Hematopoietic multipotent progenitor cell treated with erythropoietin and hydrocortisone succinate and interleukin-3 and kit ligand, for 15 days (in vitro differentiated cells): ENCODE measurements at regions not wholly inside any gene's neighbourhood (a gene's known extent, or its start where the extent isn't known, plus 50 kb on each side); places are given as distances from the start of the nearest gene placed in this dataset.
"Not testable (repeated sequence)": the region's sequence is repeated elsewhere in the genome, so short reads cannot be mapped to it uniquely, and the experiment has no call there.

ENCODE experiments used
- DNase-seq: peaks from one replicate; pipeline ENCODE4 v3.0.0-alpha.2; 2015; ENCODE audit warnings: low spot score

DNA sequence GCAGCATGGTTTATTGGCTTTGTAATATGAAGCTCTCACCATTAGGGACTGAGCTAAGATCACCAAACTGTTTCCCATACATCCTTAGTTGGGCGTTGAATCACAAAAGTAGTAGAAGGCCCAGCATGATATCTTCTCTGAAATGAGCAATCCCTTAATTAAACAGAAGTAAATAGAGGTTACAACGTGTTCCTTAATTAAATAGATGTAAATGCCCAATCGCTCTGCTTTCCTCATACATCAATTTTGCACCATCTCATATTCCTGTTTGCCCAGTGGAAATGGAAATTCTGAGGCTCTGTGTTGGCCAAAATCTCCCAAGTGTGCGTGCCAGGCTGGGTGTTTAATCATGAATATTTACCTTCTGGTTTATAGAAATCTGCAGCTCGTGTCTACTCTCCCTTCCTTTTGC, 107.4 kb upstream of the FOXB1 start:
- no peak for DNase-seq

DNA sequence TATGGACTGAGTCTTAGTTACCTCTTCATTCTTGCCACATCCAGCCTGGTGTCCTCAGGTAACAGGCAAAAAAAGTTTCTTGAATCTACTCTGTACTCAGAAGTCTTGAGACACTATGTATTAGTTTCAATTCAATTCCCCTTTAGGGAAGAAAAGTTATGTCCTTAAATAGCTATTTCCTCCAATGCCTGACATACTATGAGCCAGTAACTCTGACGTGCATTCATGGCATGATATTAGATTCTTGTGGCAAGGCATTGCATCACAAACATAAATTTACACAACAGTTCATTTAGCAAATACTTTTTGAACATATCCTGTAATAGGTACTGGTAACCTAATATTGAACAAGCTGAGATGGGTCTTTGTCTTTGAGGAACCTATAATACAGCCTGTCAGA, 109.3 kb upstream of the FOXB1 start:
- DNase-seq, result no peak

DNA sequence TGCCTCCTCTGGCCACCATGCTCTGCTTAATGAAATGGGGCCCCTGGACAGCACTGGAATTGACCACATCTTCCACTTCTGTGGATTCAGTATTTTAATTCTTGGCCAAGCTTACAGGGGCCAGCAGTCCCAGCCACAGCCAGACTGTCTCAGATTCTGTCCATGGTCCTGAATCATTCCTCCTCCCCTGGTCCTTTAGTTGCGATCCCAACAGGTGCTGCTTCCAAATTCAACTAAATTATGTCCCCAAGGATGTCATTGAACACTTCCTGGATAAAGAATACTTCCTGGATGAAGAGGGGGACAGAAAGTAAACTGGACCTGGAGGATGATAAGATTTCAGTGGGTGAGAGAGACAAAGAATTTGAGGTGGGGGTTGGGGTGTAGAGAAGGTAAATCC, 111.1 kb upstream of the FOXB1 start:
- DNase-seq, result no peak

DNA sequence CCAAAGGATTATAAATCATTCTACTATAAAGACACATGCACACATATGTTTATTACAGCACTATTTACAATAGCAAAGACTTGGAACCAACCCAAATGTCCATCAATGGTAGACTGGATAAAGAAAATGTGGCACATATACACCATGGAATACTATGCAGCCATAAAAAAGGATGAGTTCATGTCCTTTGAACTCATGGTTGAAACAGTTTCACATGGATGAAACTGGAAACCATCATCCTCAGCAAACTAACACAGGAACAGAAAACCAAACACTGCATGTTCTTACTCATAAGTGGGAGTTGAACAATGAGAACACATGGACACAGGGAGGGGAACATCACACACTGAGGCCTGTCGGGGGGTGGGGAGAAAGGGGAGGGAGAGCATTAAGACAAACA, 116.2 kb upstream of the FOXB1 start:
- not testable (repeated sequence) for DNase-seq

DNA sequence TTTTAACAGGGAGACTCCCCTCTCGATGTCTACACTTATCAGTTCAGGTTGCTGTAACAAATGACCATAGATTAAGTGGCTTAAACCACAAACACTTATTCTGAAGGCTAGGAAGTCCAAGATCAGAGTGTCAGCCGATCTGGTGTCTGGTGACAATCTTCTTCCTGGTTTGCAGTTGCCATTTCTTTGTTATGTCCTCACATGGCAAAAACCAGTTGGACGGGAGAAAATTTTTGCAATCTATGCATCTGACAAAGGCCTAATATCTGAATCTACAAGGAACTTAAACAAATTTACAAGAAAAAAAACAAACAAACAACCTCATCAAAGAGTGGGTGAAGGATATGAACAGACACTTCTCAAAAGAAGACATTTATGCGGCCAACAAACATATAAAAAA, 116.9 kb upstream of the FOXB1 start:
- no peak for DNase-seq

DNA sequence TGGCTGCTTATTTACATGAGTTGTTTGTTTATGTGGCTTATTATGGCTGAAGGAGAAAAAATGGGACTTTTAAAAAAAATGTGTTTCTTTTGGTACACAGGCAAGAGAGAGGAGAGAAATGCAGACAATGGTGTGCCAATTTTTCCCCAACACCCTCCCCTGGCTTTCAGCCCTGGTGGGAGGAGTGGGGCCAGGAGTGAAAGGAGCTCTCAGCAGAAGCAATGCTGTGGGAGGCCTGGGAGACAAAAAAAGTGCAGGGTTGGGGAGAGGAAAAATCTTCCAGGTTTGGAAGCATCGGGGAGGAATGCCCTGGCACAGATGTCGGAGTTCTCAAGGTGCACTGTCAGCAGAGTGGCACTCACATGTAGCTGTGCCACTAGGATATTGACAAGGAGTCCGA, 117.7 kb upstream of the FOXB1 start:
- no peak for DNase-seq

DNA sequence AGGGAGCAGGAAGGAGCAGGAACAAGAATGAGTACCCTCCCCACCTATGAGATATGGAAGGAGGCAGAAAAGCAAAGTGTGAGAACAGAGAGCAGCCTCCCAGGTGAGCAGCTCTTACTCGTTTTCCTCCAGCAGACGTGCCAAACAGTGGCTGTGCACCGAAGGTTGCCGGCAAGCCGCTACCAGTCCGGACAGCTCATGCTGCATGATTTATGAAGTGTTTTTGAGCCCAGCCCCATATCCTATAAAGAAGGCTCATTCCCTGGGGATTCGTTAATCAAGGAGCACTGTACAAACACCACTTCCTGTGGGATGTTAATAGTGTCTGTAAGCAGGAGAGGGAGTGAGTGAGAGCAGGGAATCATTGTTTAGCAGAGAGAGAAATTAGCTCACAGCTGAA, 118.3 kb upstream of the FOXB1 start:
- DNase-seq, result no peak

DNA sequence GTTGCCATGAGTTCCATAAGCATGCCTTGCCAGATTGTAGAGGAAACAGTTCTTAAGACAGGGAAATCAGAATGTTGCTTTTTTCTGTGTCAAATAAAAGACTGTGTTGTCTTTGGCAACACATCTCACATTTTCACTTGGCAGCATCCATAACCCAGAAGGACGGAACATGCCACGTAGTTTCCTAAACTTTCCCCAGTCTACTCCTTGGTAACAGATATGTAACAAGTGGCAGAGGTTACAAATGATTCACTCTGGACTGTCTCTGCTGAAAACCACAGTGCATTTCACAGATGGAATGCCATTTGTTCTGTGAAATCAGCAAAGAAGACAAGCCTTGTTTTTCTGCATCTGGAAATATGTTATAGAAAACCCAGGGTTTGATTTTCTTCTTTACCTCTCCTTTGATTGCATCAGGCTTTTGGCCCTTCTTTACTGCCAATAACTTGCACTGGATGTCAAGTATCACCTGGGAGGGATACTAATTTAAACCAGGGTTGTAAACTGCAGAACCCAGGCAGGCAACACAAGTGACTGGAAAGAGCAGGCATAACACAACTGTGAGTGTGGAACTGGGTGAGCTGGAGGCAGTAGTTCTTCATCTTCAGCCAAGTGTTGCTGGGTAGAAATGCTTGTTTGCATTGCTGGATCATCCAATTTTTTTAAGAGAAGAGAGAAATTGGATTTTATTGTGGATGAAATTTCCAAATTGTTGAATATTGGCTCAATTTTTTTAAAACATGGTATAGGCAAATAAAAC, 124.4 kb upstream of the FOXB1 start:
- no peak for DNase-seq

DNA sequence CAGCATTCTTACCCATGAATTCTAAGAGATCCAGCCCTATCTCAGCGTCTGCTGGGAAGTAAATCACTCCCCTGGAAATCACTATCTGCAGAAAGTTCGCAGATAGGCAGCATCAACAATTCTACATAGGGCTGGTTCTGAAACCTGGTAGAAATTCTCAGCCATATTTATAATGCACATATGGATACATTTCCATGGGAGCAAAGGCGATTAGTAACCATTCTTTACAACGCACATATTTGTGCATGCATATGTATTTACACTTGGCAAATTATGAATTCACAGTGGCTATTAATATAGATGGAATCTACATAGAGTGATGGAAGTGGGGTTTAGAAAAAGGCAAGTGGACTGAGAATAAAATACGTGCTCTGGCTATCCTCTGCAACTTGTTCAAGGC, 128.0 kb upstream of the FOXB1 start:
- DNase-seq, result no peak

DNA sequence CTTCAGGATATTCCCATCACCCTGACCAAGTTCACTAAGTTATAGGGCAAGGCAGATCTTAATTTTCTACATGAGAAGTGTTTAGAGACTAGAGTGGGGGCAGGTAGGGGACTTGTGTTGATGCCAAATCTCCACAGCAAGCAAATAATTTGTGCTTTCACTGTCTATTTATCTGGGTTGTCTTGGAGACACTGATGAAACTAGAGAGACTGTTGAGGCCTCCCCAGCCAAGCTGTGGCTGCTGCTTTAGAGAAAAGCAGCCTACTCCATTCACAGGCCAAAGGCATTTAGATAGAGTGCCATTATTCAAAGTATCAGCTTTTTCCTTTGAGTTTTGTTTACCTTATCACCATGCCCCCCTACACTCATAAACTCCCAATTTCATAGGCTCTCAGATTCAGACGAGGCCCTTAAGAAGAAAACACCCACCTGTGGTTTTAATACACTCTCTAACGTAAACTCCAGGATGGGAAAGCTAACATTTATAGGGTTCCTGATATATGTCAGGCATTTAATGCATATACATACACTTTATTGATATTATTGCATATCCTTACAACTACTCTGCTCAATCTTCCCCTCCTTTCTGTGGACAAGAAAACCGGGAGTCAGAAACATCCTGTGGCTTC, 130.4 kb upstream of the FOXB1 start:
- DNase-seq, result no peak

DNA sequence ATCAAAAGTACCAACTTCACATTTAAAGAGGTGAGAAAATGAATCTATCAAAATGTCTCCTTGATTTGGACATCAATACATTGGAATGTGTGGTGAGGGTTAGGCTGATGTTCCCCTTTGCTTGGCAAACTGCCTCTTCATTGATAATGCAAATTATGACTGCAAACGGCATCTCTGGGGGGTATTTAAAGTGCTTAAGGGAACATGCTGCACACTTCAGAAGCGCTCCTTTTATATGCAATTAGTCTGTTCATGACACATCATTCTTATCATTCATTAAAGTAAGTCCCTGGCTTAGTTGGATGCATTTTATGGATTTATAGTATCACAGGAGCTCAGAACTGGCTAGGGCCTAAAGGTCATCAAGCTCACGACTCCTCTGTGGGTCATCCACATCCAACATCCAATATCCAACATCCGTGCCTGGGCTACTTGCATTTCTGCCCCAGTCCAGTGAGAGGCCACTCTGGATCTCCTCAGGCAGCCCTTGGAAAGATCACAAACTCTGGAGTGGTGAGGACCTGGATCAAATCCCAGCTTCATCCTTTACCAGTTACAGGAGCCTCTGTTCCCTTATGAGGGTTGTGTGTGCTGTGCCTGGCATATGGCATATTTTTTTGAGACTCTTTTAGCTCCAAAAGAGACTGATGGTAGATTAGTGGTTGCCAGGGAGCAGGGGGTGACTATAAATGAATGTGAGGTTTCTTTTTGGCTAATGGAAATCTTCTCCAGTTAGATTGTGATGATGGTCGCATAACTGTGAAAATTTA, 136.8 kb upstream of the FOXB1 start:
- no peak for DNase-seq

DNA sequence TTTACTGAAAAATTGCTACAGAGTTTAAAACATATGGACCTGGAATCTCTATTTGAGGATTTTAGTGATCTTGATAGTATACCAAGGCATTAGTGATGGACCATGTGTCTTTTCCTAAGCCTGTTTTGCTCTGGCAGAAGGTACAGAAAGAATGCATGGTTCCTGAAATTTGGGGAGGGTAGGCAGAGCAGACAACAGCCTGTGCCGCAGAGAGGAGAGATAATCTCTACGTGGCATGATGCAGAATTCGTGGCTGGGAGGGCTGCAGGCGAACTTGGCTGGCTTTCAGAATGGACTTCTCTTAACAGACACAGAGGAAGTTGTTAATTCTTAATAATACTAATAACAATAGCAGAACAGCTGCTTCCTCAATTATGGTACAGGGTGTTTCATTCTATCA, 137.5 kb upstream of the FOXB1 start:
- DNase-seq, result no peak

DNA sequence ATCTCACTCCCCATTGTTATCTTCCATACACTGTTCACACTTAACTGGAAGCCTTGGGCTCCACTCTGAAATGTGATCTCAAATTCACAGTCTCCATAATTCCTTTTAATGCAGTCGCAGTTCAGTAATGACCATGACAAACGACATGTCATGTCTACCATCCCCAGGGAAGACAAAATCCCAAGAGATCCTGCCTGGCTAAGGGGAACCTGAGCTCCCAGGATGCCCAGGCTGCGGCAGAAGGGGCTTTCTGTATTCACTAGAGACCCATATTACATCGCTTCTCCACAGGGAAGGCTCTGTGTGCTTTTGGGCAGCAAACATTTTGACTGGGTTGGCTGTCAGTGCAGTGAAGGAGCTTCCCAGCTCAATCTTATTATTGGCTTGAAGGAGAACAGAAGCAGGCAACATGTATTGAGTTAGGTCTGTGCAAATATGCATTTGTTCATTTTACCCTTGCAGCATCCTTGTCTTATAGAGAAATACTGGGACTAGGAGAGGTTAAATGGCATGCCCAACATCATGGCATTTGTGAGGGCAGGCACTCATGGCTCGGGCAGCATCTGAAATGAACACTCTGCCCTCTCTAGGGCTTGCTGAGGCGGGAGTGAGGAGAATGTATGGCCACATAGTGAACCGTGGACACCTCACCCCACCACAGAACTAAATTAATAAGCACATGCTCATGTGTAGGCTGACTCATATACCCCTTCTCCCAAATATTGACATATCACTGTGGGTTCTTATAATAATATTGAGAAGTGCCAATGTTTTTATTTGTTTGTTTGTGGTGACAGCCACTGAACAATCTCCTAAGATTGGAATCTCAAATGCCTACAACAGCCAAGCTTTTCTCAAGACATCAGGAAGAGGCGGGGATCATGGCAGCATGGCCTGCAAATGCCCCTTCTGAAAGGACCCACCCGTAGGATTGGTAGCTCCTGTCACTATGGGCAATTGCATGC, 141.6 kb upstream of the FOXB1 start:
- DNase-seq, result no peak

DNA sequence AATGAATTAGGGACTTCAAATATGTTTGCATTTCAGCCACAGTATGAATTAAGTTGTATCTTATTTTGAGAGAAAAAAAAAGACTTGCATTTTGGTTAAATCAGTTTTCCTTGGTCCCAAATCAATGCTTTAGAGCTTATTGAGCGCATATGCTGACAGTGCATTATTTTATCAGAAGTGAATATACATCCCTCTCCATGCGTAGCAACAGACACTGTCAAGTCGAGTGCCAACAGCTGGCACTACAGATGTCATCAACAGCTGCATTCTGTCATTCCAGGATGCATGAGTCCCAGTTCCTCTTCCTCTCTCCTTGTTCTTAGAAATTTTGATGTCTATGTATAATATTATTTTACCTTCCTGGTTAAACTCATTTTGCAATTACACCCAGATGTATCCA, 156.1 kb upstream of the FOXB1 start:
- no peak for DNase-seq

DNA sequence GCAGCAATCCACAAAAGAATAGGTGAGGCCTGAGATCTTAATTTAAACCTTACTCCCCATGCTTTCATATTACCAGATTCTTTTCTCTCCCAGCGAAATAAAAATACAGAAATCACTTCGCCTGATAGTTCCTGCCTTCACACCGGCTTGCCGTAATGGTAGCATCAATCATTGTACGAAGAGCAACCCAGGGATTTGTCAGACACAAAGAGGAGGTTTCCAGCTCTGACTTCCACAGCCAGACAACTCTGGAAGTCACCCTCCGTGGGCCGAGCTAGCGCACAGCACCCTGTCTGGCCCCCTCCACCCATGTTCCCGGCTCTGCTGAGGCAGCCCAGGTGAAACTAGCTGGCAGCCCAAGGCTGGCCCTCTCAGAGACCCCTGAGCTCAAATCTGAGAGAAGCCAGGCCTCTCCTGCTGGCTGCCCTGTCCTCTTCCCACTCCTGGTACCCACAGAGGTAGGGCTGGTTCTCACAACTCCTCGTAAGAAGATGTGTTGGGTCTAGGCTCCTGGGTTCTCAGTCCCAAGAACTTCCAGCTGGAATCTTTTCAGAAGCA, 156.9 kb upstream of the BNIP2 start:
- DNase-seq, result no peak

DNA sequence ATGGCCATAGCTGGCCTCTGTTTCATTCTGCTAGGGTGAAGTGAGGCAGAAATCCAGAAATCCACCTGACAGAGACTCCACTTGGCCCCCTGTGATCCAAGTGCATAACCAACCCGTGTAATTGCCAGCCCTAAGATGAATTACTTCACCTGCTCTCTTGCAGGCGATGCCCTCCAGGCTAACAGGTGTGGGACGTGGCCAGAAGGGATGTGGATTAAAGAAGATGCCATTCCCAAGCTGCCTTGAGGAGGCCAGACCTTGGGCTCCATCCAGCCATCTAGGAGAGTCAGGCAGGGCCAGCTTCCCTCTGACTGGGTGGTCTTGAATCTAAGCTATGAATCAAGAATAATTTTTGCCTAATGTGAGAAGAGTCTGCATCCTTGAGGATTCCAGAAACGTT, 154.5 kb upstream of the BNIP2 start:
- no peak for DNase-seq

DNA sequence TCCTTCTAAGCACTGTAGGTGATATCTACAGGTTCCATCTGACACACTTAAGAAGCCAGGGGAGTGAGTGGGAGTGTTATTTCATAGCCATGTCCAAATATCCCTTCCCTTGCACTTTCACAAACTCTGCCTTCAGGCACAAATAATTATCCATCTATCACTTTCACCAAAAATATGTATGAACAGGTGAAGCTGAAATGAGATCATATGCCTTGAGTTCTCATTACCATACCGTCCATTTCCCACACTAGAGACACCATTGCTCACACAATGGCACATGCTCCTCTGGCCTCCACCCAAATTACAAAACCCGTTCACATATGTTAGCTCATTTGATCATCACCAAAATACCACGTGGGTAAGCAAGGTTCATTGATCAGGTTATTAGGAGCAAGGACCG, 151.9 kb upstream of the BNIP2 start:
- no peak for DNase-seq

DNA sequence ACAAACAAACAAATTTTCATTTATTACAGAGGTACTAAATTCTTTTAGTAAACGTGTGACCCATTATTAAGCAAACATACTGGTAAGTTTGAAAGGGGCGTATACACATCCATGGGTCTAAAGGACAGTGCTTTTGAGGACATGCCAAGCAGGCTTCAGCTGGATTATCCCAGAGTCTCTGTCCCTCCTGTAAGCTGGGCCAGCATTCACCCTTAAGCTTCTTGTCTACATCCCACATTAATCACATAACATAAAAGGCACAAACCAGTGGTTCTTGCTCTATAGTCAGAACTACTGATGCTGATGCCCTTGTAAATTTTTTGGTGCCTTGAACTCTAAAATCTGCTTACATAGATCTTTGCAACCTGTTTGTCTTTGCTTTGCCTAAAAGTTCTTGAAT, 150.8 kb upstream of the BNIP2 start:
- DNase-seq, result no peak

DNA sequence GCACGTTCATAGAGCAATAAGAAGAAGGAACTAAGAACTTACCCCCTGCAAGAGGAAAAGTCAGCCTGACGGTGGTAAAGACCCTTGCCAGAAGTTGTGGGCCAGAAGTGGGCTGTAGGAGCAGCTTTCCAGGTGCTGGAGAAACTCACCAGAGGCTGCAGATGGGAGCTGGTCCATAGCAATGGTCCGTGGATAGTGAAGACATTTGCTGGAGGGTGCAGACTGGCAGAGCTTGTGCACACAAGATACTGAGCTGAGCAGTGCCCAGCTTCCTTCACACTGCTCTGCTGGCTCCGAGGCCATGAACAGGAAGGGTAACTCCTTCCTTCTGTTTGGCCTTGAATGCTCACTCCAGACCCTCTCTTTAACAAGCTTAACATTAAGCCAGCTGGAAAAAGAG, 149.8 kb upstream of the BNIP2 start:
- no peak for DNase-seq

DNA sequence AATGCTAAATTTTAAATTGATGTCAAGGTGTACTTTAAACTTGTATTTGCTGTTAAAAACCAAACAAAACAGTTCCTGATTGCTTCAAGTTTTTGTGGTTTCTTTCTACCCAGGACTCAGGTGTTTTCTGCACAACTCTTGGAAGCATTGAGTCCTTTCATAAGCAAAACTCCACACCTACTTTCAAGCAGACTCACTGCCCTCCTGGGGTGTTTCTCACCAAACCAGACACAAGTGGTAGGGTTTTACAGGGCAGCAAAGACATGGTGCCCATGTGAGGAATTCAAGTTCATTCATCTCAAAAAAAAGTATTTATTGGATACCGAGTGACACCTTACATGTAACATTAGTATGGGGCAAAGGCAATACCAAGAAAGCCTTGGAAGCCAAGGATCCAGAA, 146.7 kb upstream of the BNIP2 start:
- DNase-seq, result no peak

DNA sequence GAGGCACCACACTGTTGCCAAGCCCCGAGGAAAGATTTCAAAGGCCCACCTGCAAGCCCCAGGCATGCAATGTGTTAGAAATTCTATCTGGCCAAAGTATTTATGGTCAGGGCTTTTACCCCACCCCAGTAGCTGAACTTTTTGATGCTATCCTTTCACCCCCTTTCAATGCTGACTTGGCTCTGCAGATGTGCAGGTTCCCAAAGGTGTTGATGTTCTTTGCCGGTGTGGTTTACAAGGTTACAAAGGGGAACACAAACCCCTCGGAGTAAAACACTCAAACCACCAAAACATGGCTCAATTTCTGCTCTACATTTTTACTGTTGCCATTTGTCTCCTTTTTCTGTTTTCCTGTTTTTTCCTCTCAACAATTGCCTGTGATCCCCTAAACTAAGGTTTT, 145.4 kb upstream of the BNIP2 start:
- DNase-seq, result no peak

DNA sequence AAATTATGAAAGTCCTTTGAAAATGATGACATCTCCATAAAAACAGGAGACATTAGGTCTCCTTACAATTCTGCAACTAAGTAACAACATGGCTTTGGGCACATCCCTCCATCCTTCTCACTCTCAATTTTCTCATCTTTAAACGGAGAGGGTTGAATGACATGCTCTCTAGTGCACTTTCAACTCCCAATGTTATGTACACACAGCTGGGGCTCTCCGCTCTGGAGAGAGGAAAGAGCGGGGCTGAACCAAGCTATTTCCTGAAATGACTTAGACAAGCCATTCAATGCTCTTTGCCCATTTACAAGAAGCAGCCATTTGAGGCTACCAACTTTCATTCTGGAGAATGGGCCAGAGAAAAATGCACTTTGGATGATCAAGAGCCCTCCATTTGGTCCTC, 144.2 kb upstream of the BNIP2 start:
- no peak for DNase-seq
